LNCaP clone FGC (cell line): ENCODE measurements at regions not wholly inside any gene's neighbourhood (a gene's known extent, or its start where the extent isn't known, plus 50 kb on each side); places are given as distances from the start of the nearest gene placed in this dataset.
"Not testable (repeated sequence)": the region's sequence is repeated elsewhere in the genome, so short reads cannot be mapped to it uniquely, and the experiment has no call there.

ENCODE experiments used
- DNase-seq: peaks from one replicate; pipeline ENCODE4 v3.0.0-alpha.2; 2011; ENCODE audit warnings: low read depth
- H3K4me3 ChIP-seq: 2 replicates; pipeline ENCODE4 v1.5.1; 2011; ENCODE audit warnings: mild to moderate bottlenecking, low read depth, low read length, control low read depth
- TF ChIP-seq, protein P1 (sequence below): IDR thresholded peaks from 2 replicates; pipeline ENCODE4 v1.5.1; 2012; ENCODE audit warnings: mild to moderate bottlenecking; ENCODE audit not compliant: control insufficient read depth, insufficient read depth; ENCODE audit errors: extremely low read depth

DNA sequence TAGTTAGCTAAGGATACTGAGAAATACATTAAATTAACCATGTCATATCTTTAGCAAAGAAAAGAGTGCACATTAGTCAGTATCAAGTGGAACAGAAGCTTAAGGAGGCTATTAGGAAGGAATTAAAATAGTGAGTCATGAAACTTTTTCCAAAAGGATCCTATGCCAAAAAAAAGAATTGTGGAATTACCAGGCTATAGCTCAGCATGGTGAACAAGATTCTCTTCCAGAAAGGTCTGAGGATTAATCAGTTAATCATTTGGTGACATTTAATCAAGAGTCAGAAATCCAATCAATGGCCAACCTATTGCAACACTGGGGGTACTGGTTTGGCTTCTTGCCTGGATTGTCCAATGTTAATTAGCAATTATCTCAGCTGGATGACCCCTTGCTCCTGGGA lies 244.5 kb upstream of the NMUR2 start:
- DNase-seq = no peak
- no peak overlapping the region for H3K4me3 ChIP-seq
- TF ChIP-seq, protein P1, sequence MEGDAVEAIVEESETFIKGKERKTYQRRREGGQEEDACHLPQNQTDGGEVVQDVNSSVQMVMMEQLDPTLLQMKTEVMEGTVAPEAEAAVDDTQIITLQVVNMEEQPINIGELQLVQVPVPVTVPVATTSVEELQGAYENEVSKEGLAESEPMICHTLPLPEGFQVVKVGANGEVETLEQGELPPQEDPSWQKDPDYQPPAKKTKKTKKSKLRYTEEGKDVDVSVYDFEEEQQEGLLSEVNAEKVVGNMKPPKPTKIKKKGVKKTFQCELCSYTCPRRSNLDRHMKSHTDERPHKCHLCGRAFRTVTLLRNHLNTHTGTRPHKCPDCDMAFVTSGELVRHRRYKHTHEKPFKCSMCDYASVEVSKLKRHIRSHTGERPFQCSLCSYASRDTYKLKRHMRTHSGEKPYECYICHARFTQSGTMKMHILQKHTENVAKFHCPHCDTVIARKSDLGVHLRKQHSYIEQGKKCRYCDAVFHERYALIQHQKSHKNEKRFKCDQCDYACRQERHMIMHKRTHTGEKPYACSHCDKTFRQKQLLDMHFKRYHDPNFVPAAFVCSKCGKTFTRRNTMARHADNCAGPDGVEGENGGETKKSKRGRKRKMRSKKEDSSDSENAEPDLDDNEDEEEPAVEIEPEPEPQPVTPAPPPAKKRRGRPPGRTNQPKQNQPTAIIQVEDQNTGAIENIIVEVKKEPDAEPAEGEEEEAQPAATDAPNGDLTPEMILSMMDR = no peak

DNA sequence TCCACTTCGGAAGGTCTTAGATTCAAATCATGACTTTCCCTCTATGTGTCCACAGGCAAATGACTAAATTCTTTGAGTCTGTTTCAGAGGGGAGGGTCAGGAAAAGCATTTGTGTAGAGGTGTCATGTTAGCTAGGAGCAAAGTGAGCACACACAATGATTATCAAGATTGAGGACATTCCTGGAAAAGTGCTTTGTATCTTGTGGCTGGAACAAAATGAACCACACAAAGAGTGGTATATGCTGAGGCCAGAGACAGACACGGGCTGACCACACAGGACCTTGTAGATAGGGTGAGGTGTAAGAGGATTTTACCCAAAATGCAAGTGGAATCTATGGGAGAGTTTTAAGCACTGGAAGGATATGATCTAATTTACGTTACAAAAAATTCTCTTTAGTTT lies 245.3 kb upstream of the NMUR2 start:
- DNase-seq = no peak
- TF ChIP-seq, protein P1 = no peak
- H3K4me3 ChIP-seq = no peak overlapping the region

DNA sequence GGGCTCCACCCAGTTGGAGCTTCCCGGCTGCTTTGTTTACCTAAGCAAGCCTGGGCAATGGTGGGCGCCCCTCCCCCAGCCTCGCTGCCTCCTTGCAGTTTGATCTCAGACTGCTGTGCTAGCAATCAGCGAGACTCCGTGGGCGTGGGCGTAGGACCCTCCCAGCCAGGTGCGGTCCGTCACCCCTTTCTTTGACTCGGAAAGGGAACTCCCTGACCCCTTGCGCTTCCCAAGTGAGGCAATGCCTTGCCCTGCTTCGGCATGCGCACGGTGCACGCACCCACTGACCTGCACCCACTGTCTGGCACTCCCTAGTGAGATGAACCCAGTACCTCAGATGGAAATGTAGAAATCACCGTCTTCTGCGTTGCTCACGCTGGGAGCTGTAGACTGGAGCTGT lies 254.4 kb upstream of the NMUR2 start:
- not testable (repeated sequence) for H3K4me3 ChIP-seq, DNase-seq

DNA sequence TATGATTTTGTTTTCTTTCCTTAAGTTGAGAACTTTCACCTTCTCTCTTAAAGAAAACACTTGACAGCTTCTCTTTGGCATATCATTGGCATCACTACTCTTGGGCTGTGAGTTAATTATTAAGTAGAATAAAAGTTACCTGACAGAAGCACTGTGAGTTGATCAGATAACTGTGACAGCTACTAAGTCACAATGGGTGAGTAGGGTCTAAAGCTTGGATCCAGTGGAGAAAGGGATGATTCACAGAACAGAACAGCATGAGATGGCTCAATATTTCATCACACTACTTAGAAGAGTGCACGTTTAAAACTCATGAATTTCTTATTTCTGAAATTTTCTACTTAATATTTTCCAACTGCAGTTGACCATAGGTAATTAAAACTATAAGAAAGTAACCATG lies 268.5 kb upstream of the NMUR2 start:
- no peak overlapping the region for H3K4me3 ChIP-seq
- no peak for DNase-seq
- TF ChIP-seq, protein P1 = no peak

DNA sequence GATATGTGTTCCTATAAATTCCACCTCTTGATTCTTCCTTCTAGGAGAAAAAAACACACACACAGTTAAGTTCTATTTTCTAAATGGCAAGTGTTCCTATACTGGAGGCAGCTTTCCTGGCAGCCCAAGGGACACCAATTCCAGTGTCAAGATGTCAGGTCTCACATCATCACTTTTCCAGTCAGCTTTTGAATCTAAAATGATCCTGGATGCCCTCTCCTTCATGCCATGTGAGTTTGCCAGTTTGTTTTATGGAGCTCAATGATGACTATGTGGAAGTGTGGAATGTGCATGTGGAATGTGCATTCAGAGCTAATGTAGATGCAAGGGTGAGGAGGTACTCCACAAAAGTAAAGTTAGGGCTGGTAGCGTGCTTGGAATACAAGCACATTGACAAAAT lies 269.3 kb upstream of the NMUR2 start:
- no peak overlapping the region for H3K4me3 ChIP-seq
- TF ChIP-seq, protein P1 = no peak
- no peak for DNase-seq

DNA sequence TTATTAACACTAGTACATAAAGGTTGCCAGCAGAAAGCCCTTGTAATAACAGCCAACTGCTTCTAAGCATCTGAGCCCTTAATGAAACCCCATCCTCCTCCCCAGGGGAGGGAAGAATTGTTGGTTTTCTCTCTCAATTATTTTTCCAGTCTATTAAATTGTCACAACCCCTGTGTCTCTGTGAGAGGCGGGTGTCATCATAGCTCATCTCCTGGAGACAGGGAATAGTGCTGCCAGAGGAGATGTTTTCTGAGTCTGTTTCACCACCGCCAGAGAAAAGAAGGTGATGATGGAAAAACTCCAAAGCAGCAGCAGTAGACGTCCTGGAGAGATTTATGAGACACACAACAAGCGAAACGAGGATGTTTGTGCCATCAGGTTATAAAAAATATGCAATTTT lies 271.1 kb upstream of the NMUR2 start:
- H3K4me3 ChIP-seq = no peak overlapping the region
- TF ChIP-seq, protein P1 = no peak
- DNase-seq = no peak

DNA sequence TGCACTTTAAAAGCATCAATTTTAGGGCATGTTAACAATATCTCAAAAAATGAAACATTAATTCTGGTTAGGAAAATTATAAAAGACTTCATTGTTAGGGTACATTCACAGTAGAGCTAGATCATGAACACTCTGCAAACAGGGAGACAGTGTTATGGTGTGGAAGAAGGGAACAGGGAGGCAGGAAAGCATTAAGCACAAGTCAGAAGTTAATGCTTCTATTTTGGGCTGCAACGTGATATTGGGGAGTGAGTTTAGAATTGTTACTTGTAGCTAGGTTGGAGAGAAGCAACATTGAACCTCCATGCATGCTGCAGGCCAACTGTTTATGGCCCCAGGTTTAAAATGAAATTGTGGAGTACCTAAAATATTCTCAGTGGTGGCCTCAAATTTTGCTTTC lies 278.1 kb upstream of the NMUR2 start:
- TF ChIP-seq, protein P1 = no peak
- no peak for DNase-seq
- H3K4me3 ChIP-seq = no peak overlapping the region

DNA sequence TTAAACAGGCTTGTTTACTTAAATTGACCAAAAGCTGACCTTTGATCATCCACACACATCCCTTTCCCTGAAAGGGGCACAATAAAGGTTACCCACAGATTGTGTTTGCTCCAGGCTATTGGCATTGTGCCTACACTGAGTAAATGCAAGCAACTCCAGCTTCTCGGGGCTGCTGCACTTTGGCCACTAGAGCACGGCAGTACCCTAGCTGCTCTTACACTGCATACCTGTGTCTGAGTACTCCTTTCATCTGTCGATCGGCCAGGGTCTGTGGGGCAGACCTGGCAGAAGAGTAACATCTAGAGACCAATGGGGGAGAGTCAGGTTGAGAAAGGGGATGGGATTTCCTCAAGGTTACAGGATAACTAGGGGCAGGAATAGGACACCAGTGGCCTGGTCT lies 281.9 kb upstream of the NMUR2 start:
- DNase-seq = no peak
- H3K4me3 ChIP-seq = no peak overlapping the region
- TF ChIP-seq, protein P1 = no peak
